SHP77 (cell line): ENCODE measurements at regions not wholly inside any gene's neighbourhood (a gene's known extent, or its start where the extent isn't known, plus 50 kb on each side); places are given as distances from the start of the nearest gene placed in this dataset.

ENCODE experiments used
- DNase-seq, 2 experiments: peaks; one replicate each; lab custom pipeline; 2025; lab: John Stamatoyannopoulos, UW

DNA sequence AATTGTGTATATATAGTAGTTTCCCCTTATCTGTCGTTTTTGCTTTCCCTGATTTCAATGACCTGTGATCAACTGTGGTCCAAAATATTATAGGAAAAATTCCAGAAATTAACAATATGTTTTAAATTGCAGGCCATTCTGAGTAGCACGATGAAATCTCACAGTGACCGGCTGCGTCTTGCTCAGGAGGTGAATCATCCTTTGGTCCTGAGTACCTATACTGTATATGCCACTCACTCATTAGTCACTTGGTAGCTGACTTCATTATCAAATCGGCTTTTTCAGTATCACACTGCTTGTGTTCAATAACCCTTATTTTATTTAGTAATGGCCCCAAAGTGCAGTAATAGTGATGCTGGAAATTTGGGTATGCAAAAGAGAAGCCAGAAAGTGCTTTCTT, 728.3 kb upstream of the EYS start:
- DNase-seq, result no peak

- DNase-seq, result no peak
Observed at GRCh38 chr6:66429210-66429609, 722.2 kb upstream of the EYS start.

DNA sequence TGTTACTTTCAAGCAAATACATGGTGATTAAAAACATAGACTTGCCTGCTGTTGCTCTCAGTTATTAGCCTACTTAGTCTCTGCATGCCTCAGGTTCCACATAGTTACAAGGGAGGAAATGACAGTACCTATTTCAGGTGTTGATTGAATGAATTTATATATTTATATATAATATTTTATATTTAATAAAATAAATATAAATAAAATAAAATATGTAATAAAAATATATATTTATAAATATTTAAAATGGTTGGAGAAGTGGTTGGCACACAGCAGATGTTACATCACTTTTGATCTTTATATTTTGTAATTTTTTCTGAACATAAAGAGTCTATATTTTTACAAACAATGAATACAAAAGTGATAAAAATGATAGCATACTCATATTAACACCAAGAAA, 716.0 kb upstream of the EYS start:
- DNase-seq, result no peak

DNA sequence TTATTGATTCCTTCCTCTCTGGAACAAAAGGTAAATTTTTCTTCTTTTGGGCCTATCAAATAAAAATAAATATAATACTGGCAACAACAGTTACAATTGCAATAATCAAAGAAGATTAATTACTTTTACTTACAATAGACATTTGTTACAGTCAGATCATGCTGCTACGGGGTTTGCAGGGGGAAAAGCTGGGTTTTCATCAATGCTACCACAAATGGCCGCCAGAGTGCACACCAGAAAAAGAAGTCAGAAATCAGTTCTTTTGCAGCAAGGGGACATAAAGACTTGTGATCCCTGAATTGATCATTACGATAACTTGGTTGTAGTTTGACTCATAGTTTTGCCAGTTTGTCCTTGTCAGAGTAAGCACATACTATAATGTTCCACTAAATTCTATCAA, 714.5 kb upstream of the EYS start:
- DNase-seq, result no peak

DNA sequence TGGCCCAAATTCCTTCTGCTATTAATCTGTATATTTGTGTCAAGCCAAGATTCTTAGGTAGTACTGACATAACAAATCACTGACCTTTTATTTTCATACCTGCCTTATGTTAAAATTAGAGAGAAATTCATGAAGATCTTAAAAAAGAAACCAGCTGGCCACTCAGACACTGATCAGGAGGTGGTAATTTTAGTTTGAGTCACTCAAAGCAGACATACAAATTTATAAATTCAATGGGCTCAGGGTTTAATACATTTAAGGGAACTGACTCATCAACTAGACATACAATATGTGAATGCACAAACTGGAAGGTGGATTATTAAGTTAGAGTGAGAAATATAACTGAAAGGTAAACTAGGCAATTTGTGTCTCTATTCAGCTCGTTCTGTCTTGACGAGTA, 711.9 kb upstream of the EYS start:
- DNase-seq, result no peak

DNA sequence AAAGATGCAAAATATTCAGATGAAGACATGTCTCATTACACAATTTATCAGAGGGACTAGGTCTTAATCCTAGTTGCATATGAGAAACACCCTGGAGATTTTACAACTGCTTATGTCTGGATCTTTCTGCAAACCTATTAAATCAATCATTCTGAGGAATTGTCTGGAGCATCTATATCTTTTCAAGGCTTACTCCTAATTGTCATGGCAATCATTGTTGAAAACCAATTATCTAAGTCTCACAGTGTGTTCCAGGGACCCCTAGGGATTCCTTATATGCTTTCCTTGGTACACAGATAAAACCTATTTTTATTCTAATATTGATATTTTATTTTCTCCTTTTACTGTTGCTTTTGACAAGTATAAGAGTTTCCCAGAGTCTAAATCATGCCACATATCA, 696.9 kb upstream of the EYS start:
- DNase-seq, result no peak

- DNase-seq, result no peak
Observed at GRCh38 chr6:66402873-66403272, 695.8 kb upstream of the EYS start.

- DNase-seq, result peak; percentile 19 to 43
Observed at GRCh38 chr6:66396549-66396948, 689.5 kb upstream of the EYS start.

- DNase-seq, result no peak
Observed at GRCh38 chr6:66396145-66396544, 689.1 kb upstream of the EYS start.

- DNase-seq, result no peak
Observed at GRCh38 chr6:66390393-66390792, 683.4 kb upstream of the EYS start.

DNA sequence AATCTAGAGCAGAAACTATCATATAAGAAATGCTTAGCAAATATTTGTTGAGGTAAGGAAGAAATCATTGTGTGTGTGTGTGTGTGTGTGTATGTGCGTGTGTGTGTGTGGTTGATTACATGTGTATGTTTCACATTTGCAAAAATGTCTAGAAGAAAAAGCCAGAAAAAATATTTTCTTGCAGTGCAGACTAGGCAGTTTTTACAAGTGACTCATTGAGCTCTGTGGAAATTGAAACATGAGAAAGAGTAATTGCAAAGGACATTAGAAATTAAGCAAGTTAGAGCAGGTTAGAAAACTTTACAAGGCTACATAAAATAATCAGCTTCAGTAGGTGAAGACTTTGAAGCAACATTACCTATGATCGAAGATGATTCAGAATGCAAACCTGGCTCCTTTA, 669.0 kb upstream of the EYS start:
- DNase-seq, result no peak

GRCh38 chr6:66369407-66369806, 662.4 kb upstream of the EYS start:
- no peak for DNase-seq

DNA sequence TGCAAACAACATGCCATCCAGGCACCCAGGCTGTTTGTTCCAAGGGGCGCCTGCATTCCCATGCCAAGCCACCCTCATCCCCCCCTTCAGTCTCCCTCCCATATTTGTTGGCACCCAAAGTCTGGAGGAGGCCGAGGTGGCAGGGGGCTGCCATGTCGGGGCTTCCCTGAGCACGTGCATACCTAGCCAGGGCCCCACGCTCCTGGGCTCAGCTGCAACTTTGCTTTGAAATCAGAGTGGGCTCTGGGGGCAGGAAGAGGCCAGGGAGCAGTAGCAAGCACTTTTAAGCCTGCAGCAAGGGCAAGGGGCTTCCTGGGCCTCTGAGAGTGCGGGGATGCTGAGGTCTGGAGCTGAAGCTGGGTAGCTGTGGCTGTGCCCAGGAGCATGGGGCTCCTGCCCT, 655.9 kb upstream of the EYS start:
- no peak for DNase-seq

DNA sequence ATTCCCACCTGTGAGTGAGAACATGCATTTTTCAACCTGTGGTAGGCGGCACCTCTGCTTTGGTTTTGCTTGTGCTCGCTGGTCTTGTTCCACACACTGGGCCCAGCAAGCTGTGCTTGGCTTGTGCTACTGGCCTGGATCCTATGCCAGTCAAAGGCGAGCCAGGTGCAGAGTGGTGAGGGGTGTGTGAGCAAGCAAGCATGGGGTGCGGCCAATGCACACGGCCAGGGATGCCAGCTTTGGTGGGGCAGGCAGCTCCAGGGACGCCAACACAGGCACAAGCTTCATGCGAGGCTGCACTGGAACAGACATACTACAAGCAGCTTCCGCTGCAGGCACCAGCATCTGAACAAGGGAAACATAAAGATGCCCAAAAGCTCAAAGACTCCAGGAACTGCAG, 654.9 kb upstream of the EYS start:
- no peak for DNase-seq

DNA sequence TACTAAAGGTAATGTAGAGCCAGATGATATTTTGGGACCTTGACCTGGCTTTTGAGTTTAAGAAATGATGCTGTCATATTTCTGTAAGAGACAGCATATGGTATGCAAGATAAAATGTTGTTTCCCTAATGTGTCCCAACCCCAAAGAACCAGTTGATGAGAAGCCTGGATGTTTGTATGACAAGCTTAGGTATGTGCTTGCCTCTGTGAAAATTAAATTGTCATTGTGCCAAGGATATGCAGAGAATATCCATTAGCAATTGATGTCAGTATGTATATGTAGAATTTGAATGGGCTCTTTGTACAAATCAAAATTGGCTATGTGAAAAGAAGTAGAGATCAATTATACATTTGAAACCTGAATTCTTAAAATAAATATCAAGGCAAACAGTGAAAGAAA, 650.8 kb upstream of the EYS start:
- DNase-seq, result no peak

- no peak for DNase-seq
Observed at GRCh38 chr6:66355471-66355870, 648.4 kb upstream of the EYS start.

DNA sequence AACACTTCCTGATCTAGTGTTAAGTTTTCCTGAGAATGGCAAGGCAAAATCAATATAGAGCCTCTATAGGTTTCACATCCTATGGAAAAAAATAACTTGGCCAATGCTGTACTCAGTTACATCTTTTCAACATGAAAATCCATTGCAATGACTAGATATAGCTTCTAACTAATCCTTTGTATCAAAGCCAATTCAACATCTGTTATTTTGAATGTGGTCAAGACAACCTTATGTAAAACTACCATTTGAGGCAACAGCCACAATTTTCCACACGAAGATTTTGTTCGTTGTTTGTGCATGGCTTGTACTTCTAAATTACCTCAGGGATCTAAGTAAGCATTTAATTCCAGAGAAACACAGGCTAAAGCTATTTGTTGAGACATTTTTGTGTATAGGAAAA, 637.8 kb upstream of the EYS start:
- no peak for DNase-seq

DNA sequence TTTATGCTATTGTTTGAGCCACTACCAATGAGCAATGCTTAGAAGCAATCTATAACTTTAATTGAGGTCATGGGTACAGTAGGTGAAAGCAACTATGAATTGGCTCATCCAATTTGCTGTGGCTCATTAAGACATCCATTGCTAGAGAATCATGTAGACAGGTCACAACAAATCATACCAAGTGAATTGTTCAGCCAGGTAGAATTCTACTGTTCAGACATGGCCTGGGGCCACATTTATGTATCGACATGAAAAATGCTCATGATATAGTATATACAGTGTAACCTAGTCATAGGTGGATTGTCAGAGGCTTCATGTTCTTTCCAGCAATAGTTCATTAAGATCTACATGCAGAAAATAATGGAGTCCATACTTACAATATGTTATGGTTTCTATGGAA, 633.7 kb upstream of the EYS start:
- DNase-seq, result no peak

DNA sequence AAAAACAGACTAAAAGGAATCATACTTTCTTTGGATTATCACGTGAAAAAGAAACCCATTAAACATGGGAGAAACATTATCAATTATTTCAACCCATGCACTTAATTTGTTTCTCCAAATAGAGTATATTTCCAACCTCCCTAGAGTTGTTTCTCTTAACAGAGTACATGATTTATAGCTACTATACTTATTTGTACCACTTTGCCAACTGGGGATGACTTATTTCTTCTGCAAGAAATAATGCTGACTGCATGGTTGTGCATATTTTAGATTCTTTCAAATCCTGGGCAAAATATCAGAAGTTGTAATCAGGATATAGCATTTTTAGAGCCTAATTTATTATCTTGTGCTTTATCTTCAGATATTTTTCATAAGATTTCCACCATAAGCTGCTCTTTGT, 629.1 kb upstream of the EYS start:
- DNase-seq, result no peak

DNA sequence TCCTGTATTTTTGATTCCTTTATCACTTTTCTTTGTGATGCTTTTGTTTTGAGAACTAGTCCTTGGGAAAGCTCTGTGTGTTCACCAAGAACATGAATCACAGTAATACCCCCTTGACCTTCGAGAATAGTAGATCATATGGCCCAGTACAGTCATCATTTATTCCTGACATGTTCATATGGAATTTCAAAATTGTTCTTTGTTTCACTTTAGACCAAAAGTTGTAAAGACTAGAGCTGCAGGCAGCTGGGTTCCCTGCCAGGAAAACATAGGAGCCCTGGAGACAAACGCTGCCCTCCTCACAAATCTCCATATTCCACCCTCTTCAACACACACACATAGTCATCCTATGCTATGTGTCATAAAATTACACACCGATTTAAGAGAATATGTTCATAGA, 621.2 kb upstream of the EYS start:
- DNase-seq, result no peak

DNA sequence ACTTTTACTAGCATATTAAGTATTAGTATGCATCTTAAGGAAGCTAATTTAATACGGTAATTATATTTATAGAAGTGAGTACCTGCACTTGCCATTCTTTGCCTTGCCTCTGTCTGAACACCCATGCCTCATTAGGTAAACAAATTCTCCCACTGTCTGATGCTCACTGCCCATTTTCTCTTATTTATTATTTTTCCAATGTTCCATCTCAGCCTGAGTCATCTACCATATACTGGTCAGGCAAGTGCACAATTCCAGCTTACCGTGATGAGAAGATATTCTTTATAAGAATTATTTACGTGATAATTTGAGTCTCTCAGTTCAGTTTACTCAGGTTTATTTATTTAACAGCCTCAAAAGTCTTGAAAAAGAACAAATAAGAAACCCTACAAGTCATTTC, 619.2 kb upstream of the EYS start:
- no peak for DNase-seq

GRCh38 chr6:66321017-66321416, 614.0 kb upstream of the EYS start:
- no peak for DNase-seq

GRCh38 chr6:66307490-66307889, 600.5 kb upstream of the EYS start:
- DNase-seq, result no peak

DNA sequence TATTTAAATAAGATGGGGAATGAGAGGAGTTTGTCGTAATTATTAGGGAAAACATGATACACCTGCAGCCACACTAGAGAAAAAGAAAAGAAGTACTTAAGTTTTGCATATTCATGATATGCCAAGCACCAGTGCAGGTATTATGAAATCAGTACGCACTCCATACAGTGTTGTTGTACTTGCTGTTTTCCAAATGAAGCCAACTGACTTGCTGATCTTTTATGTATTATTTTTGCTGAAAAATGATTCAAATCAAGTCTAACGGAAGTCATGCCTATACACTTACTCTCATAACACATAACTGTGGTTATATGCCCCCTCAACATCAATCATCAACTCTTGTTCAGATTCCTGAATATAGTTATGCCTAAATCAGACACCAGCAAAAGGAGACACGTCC, 584.9 kb upstream of the EYS start:
- no peak for DNase-seq

- DNase-seq, result no peak
Observed at GRCh38 chr6:66289889-66290288, 582.9 kb upstream of the EYS start.
